A673 (cell line): ENCODE measurements at regions not wholly inside any gene's neighbourhood (a gene's known extent, or its start where the extent isn't known, plus 50 kb on each side); places are given as distances from the start of the nearest gene placed in this dataset.

Source experiments
- BruUV-seq: library from RNA; stranded (reverse); fragments of 400-500 nt; replicated peaks from 2 replicates; lab custom pipeline; 2021; lab: Mats Ljungman, UMichigan
- CTCF ChIA-PET: fragments of 300-600 bp; sonication (Branson Sonifier 250); formaldehyde crosslinking; loops from one replicate; lab custom pipeline; 2022; ENCODE audit warnings: antibody characterized with exemption; lab: Charles Lee
- POLR2A ChIA-PET: fragments of 300-600 bp; sonication (Branson Sonifier 250); formaldehyde crosslinking; loops from one replicate; lab custom pipeline; 2022; ENCODE audit warnings: antibody characterized with exemption; ENCODE audit not compliant: low non-redundant PET; lab: Charles Lee
- DNase-seq: peaks from one replicate; pipeline ENCODE4 v3.0.0-alpha.2; 2015; ENCODE audit warnings: low spot score
- H3K27ac ChIP-seq: fragments of 200-600 bp; sonication (generic); 2 replicates; pipeline ENCODE4 v1.5.1; 2016; ENCODE audit warnings: mixed run types, low read depth, mild to moderate bottlenecking, mixed read lengths, antibody characterized with exemption, low read length; ENCODE audit not compliant: poor library complexity, severe bottlenecking
- H3K27me3 ChIP-seq: fragments of 200-600 bp; sonication (generic); replicated peaks from 2 replicates; pipeline ENCODE4 v1.6.1; 2017; ENCODE audit warnings: mixed run types, low read depth, mild to moderate bottlenecking, mixed read lengths, antibody characterized with exemption, low read length; ENCODE audit not compliant: insufficient read depth, poor library complexity
- H3K36me3 ChIP-seq: fragments of 200-600 bp; sonication (generic); 2 replicates; pipeline ENCODE4 v1.6.1; 2016; ENCODE audit warnings: mixed run types, mild to moderate bottlenecking, mixed read lengths, antibody characterized with exemption, low read length; ENCODE audit not compliant: insufficient read depth, poor library complexity, severe bottlenecking
- H3K4me1 ChIP-seq: fragments of 200-600 bp; sonication (generic); 2 replicates; pipeline ENCODE4 v1.6.1; 2017; ENCODE audit warnings: mixed run types, mild to moderate bottlenecking, mixed read lengths, antibody characterized with exemption, low read length; ENCODE audit not compliant: insufficient read depth, poor library complexity, severe bottlenecking
- H3K4me3 ChIP-seq: fragments of 200-600 bp; sonication (generic); 2 replicates; pipeline ENCODE4 v1.5.1; 2016; ENCODE audit warnings: low read depth, mixed run types, mild to moderate bottlenecking, mixed read lengths, low read length; ENCODE audit not compliant: poor library complexity, severe bottlenecking
- H3K9me3 ChIP-seq: fragments of 200-600 bp; sonication (generic); 2 replicates; pipeline ENCODE4 v1.6.1; 2016; ENCODE audit warnings: mixed run types, low read depth, mild to moderate bottlenecking, mixed read lengths, antibody characterized with exemption, low read length; ENCODE audit not compliant: poor library complexity, severe bottlenecking
- CTCF ChIP-seq: fragments of 300-800, 200-600 bp; sonication (generic); conservative IDR thresholded peaks from 2 replicates; pipeline ENCODE4 v1.5.1; 2017; ENCODE audit warnings: low read depth, mild to moderate bottlenecking, antibody characterized with exemption, low read length, moderate library complexity, mixed read lengths
- EZH2 ChIP-seq: fragments of 200-600 bp; sonication (generic); IDR thresholded peaks from 2 replicates; pipeline ENCODE4 v1.6.1; 2017; ENCODE audit warnings: borderline replicate concordance, low read depth, mild to moderate bottlenecking, mixed read lengths, antibody characterized with exemption, low read length; ENCODE audit not compliant: poor library complexity, severe bottlenecking
- intact Hi-C: fragments of 100-400 bp; cut with micrococcal nuclease; formaldehyde crosslinking; loops from one replicate; pipeline ENCODE4 v1.10.0; 2022; ENCODE audit not compliant: unreplicated experiment

GRCh38 chr5:155368490-155368889 lies 354.9 kb downstream of the KIF4B start:
- no peak for DNase-seq
- no TSS peak for BruUV-seq
- Histone ChIP-seq H3K9me3 (no peaks in the 10 kb centered on the region), H3K27ac (no peak overlapping the region), H3K4me1 (no peaks in the 10 kb centered on the region), H3K27me3 (no peaks in the 10 kb centered on the region), H3K4me3 (no peak overlapping the region), H3K36me3 (no peaks in the 10 kb centered on the region)
- ChIA-PET POLR2A (no interaction called here), CTCF (no interaction called here)
- TF ChIP-seq CTCF (no peak), EZH2 (no peak)
- intact Hi-C loops = no loop called here

GRCh38 chr5:155380480-155380879 lies 366.9 kb downstream of the KIF4B start:
- no peaks in the 10 kb centered on the region for H3K9me3 ChIP-seq
- no TSS peak for BruUV-seq
- ChIA-PET POLR2A (no interaction called here), CTCF (no interaction called here)
- intact Hi-C loops = no loop called here
- no peaks in the 10 kb centered on the region for H3K27me3 ChIP-seq
- no peaks in the 10 kb centered on the region for H3K4me1 ChIP-seq
- no peaks in the 10 kb centered on the region for H3K36me3 ChIP-seq
- no peak for DNase-seq
- no peak overlapping the region for H3K4me3 ChIP-seq
- H3K27ac ChIP-seq = no peak overlapping the region
- TF ChIP-seq CTCF = no peak
- TF ChIP-seq EZH2 = no peak

DNA sequence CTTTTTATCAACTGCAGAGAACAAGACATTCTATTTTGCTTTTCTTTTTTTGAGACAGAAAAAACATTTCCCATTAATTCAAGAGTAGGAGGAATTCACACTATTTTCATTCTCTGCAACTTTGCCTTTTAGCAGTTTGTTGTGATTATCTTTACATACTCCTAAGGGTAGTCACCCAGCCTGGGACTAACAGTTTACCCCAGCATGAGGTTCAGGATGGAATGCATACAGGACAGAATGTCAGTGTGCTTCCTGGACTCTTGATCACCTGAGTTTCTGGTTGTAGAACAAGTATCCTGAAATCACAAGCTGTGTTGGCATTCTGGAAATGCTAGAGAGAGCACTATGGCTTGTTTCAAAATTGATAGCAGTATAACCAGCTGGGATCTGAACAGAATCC lies 368.1 kb downstream of the KIF4B start:
- Histone ChIP-seq H3K9me3 (no peaks in the 10 kb centered on the region), H3K4me1 (no peaks in the 10 kb centered on the region), H3K4me3 (no peak overlapping the region), H3K27ac (no peak overlapping the region), H3K27me3 (no peaks in the 10 kb centered on the region), H3K36me3 (no peaks in the 10 kb centered on the region)
- intact Hi-C loops = no loop called here
- no peak for DNase-seq
- no TSS peak for BruUV-seq
- no peak for TF ChIP-seq CTCF
- no peak for TF ChIP-seq EZH2
- ChIA-PET CTCF (no interaction called here), POLR2A (no interaction called here)
